Hematopoietic multipotent progenitor cell treated with erythropoietin and hydrocortisone succinate and interleukin-3 and kit ligand, for 6 days (in vitro differentiated cells): ENCODE measurements at regions not wholly inside any gene's neighbourhood (a gene's known extent, or its start where the extent isn't known, plus 50 kb on each side); places are given as distances from the start of the nearest gene placed in this dataset.
"Not testable (repeated sequence)": the region's sequence is repeated elsewhere in the genome, so short reads cannot be mapped to it uniquely, and the experiment has no call there.

ENCODE experiments used
- DNase-seq: peaks from one replicate; pipeline ENCODE4 v3.0.0-alpha.2; 2015

DNA sequence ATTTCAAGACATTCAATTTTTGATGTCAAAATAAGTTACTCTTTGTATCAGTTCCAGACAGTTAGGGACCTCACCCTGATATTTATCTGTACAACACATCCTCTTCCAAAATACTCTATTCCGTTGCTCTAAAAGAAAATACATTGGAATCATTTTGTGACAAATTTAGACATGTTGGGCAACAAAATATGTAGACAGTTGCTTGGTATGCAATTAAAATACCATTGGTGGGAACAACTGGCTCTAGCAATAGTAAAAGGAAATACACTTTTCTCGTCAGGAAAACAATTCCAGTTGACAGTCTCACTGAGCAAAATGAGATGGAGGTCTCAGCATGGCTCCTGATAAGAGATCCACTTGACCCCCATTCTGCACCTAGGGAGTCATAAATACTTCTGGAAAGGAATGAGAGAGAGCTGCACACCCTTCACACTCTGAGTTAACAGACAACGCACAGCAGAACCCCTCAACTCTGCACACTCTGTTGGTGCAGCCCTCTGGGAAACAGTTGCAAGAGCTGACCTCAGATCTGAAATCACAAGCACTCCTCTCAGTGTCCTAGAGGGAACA is 171.3 kb upstream of the NT5E start:
- DNase-seq = no peak

DNA sequence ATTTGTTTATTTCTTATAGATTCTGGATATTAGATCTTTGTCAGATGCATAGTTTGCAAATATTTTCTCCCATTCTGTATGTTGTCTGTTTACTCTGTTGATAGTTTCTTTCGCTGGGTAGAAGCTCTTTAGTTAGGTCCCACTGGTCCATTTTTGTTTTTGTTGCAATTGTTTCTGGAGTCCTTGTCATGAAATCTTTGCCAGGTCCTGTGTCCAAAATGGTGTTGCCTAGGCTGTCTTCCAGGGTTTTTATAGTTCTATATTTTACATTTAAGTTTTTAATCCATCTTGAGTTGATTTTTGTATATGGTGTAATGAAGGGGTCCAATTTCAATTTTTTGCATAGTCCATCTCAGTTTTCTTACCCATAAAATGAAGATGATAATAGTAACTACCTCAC is 173.9 kb upstream of the NT5E start:
- DNase-seq = not testable (repeated sequence)

DNA sequence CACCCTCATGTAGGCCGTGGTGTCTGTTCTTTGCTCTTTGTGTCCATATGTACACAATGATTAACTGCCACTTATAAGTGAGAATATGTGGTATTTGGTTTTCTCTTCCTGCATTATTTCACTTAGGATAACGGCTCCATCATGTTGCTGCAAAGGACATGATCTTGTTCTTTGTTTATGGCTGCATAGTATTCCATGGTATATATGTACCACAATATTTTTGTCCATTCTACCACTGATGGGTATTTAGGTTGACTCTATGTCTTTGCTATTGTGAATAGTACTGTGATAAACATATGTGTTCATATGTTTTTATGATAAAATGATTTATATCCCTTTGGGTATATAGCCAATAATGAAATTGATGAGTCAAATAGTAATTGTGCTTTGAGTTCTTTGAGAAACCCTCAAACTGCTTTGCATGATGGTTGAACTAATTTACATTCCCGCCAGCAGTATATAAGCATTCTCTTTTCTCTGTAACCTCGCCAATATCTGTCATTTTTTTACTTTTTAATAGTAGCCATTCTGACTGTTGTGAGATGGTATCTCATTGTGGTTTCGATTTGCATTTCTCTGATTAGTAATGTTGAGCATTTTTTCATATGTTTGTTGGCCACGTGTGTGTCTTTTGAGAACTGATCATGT is 174.4 kb upstream of the NT5E start:
- no peak for DNase-seq

- DNase-seq = no peak
These were observed 176.0 kb upstream of the NT5E start for GRCh38 chr6:85273870-85274269.

GRCh38 chr6:85273046-85273445 is 176.8 kb upstream of the NT5E start:
- DNase-seq = no peak

DNA sequence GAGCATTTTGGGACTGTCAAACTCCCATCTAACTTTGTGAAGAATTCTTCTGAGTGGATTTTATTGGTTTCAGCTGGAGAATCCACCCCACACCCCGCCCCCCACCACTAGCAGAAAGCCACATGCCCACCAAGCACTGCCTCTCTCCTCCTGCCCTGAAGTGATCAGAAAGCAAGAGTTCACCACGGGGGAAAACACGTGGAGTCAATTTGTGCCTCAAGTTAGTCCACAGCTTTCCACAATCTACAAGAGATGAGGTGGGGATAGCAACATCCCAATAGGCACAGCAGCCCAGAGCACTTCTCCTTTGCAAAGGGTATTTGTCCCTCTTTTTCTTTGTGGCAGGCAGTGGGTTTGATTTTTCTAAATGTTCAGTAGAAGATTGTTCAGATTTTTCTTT is 177.3 kb upstream of the NT5E start:
- no peak for DNase-seq

- no peak for DNase-seq
These were observed 187.3 kb upstream of the NT5E start for GRCh38 chr6:85262621-85263020.

GRCh38 chr6:85261271-85261670 is 188.6 kb upstream of the NT5E start:
- no peak for DNase-seq

GRCh38 chr6:85255661-85256060 is 194.2 kb upstream of the NT5E start:
- DNase-seq = no peak

DNA sequence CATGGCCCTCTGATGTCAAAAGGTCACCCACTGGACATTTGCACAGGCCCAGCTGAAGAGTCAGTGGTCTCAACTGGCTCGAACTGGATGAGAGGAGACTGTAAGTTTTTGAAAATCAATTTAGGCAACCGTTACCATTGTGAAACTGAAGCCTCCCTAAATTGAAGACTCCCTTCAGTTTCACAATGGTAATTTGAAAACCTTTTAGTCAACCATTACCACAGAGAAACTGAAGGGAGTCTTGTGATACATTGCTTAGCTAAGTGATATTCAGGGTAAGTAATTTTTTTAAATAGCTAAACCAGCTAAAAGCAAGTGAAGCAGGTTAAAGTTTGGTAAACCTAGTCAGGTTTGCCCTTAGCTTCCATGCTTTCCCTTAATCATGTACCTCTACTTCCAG is 197.3 kb upstream of the NT5E start:
- DNase-seq = no peak

- DNase-seq = no peak
These were observed 197.8 kb upstream of the NT5E start for GRCh38 chr6:85252085-85252484.

GRCh38 chr6:85251300-85251699 is 198.6 kb upstream of the NT5E start:
- no peak for DNase-seq

DNA sequence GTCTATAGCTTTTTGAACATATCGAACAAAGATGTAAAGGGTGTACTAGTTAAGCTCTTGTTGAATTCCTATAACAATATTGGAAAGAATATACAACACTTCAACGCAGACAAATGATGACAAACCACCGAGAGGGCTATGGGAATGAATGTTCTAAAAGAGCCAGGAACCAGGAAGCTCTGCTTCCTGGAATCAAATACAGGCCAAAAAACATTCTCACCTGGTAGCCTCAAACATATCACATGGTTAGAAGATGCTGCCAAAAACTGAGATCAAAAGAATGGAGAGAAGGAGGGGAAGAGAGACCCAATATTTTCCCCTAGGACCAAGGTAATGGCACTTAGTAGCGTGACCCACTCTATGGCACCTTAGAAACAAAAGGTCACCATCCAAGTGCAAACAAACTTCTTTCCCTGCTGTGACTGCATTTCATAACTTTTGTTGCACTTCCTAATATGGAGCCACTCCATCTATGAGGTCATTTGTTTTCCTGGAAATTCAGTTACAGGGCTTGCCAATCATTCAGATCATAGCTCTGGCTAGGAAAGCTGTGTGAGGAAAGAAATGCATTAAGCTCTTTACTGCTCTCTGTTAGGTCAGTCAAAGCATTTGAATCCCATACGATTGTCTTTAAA is 199.2 kb upstream of the NT5E start:
- DNase-seq = no peak

GRCh38 chr6:85245004-85245403 is 204.9 kb upstream of the NT5E start:
- no peak for DNase-seq

GRCh38 chr6:85241498-85242052 is 208.3 kb upstream of the NT5E start:
- no peak for DNase-seq

DNA sequence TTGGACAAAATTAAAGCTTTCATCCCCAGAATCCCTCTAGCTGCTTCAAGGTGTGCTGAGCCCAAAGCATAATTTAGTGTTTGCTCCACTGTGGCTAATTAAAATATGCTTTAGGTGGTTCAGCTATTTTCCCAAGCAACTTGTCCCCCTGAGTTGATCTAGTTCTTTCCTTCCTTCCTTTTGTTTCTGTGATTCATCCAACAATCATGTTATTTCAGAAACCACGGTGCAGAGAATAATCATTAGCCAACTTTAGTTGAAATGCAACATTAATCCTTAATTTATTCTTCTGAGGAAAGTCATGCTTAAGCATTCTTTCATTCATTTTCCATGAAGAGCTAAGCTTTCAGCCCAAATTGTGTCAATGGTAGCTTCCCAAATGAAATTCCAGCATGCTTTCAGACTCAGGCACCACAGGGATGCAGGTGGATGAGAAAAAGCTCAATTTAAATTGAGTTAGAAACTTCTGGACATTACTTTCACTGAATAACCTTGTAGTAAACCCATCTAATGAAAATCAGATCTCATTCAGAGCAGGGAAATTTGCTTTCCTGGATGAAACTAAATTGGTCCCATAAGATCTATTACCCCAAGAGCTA is 209.0 kb upstream of the NT5E start:
- no peak for DNase-seq

GRCh38 chr6:85237478-85237877 is 212.4 kb upstream of the NT5E start:
- DNase-seq = no peak

DNA sequence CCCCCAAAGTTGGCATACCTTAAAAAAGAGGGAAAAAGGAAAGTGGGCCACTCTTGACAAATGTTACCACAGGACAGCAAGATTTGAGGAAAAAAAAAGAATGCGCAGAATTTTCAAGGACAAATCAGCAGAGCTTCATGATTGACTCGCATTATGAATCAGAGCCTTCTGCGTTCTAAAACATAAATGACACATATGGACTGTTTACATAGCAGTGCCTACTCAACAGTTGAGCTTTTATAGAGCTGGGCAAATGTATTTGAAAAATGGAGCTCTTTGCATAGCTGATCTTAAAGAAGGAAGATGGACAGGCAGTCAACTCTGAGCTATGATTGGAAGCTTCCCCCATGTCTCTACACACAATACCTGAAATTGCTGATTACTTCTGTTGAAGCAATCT is 213.2 kb upstream of the NT5E start:
- no peak for DNase-seq

DNA sequence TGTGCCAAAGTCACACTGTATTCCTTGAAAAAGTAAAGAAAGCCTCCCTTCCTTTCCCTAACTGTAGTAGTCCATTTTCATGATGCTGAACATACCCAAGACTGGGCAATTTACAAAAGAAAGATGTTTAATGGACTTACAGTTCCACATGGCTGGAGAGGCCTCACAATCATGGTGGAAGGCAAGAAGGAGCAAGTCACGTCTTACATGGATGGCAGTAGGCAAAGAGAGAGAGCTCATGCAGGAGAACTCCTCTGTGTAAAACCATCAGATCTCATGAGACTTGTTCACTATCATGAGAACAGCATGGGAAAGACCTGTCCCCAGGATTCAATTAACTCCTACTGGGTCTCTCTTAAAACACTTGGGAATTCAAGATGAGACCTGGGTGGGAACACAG is 222.5 kb upstream of the NT5E start:
- not testable (repeated sequence) for DNase-seq

DNA sequence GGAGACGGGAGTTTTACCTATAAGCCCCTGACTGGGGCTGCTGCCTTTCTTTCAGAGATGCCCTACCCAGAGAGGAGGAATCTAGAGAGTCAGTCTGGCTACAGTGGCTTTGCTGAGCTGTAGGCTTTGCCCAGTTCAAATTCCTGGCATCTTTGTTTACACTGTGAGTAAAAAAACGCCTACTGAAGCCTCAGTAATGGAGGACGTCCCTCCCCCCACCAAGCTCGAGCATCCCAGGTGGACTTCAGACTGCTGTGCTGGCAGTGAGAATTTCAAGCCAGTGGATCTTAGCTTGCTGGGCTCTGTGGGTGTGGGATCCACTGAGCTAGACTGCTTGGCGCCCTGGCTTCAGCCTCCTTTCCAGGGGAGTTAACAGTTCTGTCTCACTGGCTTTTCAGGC is 237.1 kb upstream of the NT5E start:
- DNase-seq = not testable (repeated sequence)

DNA sequence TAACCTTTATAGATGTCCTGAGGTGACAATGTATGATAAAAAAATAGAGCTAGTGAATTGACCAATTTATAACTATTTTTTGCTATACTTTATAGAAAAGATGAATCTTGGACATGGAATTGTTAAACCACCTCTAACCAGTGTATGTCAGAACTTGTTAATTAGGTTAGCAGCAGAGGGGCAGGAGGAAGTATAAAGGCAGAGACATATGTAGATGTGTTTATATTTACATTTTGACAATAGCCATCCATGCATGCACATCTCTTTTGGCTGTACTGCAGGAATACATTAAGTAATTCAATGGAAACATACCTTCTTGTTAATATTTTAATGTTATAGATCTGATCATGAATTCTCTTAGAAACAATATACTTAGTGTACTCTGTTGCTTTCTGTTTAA is 254.6 kb upstream of the NT5E start:
- DNase-seq = no peak

DNA sequence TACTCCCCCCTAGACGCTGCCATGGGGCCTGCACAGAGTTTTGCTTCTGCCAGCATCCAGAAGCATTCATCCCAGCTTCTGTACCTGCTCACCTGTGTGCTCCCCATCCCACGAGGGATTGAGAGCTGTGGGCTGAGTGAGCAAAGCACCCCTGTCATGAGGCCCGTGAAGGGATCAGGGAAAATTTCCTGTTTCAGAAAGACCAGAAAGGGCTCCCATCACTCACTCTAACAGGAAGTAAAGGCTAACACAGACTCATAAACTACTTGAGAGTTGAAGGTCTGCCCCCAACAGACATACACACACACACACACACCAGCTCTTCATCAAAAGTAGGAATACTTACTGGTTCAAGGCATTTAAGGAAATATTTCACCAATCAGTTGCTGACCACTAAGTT is 256.5 kb upstream of the NT5E start:
- no peak for DNase-seq

GRCh38 chr6:85192596-85192995 is 257.3 kb upstream of the NT5E start:
- no peak for DNase-seq

DNA sequence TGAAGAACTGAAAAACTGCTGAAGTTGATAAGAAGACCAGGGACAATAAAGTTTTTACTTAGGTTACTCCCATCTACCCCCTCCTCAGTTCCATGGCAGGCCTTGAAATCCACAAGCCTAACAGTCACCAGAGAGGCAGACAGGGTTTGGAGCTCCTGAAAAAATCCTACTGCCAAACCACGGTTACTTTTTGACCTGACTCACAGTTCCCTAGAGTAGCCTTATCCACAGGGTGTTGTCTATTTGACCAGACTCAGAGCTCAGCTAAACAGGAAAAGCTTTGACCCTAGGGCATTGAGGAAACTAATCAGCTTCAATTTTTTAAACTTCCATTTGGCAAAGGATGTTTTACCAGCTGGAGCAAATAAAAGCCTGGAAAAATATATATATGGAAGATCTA is 257.7 kb upstream of the NT5E start:
- no peak for DNase-seq
